H1 (cell line): ENCODE measurements at regions not wholly inside any gene's neighbourhood (a gene's known extent, or its start where the extent isn't known, plus 50 kb on each side); places are given as distances from the start of the nearest gene placed in this dataset.

ENCODE experiments used
- CTCF ChIA-PET: fragments of 300-600 bp; sonication (Branson Sonifier 250); formaldehyde crosslinking; loops from one replicate; lab custom pipeline; 2021; ENCODE audit not compliant: partially characterized antibody; lab: Charles Lee
- POLR2A ChIA-PET: fragments of 300-600 bp; sonication (Branson Sonifier 250); formaldehyde crosslinking; loops from one replicate; lab custom pipeline; 2021; ENCODE audit warnings: inconsistent platforms; ENCODE audit not compliant: partially characterized antibody; lab: Charles Lee
- DNase-seq, 2 experiments: peaks; one replicate each; pipeline versions ENCODE4 v3.0.0 to v3.0.0-alpha.2; 2010 to 2022; ENCODE audit warnings: low spot score in 2 of 2, low read depth in 1 of 2, mixed read lengths in 1 of 2
- FAIRE-seq: peaks from 2 replicates; lab custom pipeline; 2011; peaks lifted over from hg19 to GRCh38; lab: Jason Lieb, UNC
- H2AFZ ChIP-seq: 2 replicates; pipeline ENCODE4 v1.8.1; 2012; ENCODE audit warnings: low read length, inconsistent platforms
- H2AK5ac ChIP-seq: 2 replicates; pipeline ENCODE4 v1.6.1; 2013; ENCODE audit warnings: low read depth, low read length
- H2BK120ac ChIP-seq: replicated peaks from 2 replicates; pipeline ENCODE3; 2013; ENCODE audit warnings: low read depth, low read length, inconsistent platforms
- H2BK12ac ChIP-seq: 2 replicates; pipeline ENCODE4 v1.6.1; 2013; ENCODE audit warnings: low read depth, low read length
- H2BK15ac ChIP-seq: 2 replicates; pipeline ENCODE4 v1.6.1; 2013; ENCODE audit warnings: low read length
- H2BK20ac ChIP-seq: 2 replicates; pipeline ENCODE4 v1.6.1; 2013; ENCODE audit warnings: low read length
- H2BK5ac ChIP-seq: 2 replicates; pipeline ENCODE4 v1.6.1; 2013; ENCODE audit warnings: low read depth, low read length
- H3K14ac ChIP-seq: 2 replicates; pipeline ENCODE4 v1.6.1; 2013; ENCODE audit warnings: inconsistent platforms; ENCODE audit not compliant: insufficient read length
- H3K18ac ChIP-seq: 2 replicates; pipeline ENCODE4 v1.6.1; 2013; ENCODE audit warnings: low read length; ENCODE audit errors: extremely low read depth
- H3K23ac ChIP-seq: 2 replicates; pipeline ENCODE4 v1.6.1; 2013; ENCODE audit warnings: inconsistent platforms; ENCODE audit not compliant: insufficient read length
- H3K23me2 ChIP-seq: 2 replicates; pipeline ENCODE4 v1.6.1; 2013; ENCODE audit warnings: low read depth, low read length
- H3K27ac ChIP-seq: 2 replicates; pipeline ENCODE4 v1.6.1; 2011; ENCODE audit warnings: low read depth, low read length, inconsistent platforms
- H3K27me3 ChIP-seq, 4 experiments: replicated peaks in 1 of 4; 1 replicate in 1 of 4; 2 replicates in 3 of 4; pipeline versions ENCODE4 v1.6.1 to v1.8.1; 2011 to 2013; ENCODE audit warnings: low read length in 3 of 4, mild to moderate bottlenecking in 3 of 4, inconsistent platforms in 2 of 4, mixed read lengths in 2 of 4, moderate library complexity in 1 of 4; ENCODE audit not compliant: control insufficient read depth in 3 of 4, insufficient read depth in 3 of 4; ENCODE audit errors: extremely low read depth in 1 of 4
- H3K36me3 ChIP-seq, 4 experiments: 2 replicates each; pipeline versions ENCODE4 v1.6.1 to v1.8.1; 2011 to 2013; ENCODE audit warnings: mild to moderate bottlenecking in 4 of 4, low read length in 3 of 4, moderate library complexity in 2 of 4, control low read depth in 1 of 4, inconsistent platforms in 1 of 4; ENCODE audit not compliant: insufficient read depth in 4 of 4, control insufficient read depth in 2 of 4
- H3K4ac ChIP-seq: replicated peaks from 2 replicates; pipeline ENCODE3; 2013; ENCODE audit warnings: low read length, low read depth, mixed read lengths, inconsistent platforms; ENCODE audit not compliant: insufficient read length
- H3K4me1 ChIP-seq, 4 experiments: replicated peaks in 1 of 4; 1 replicate in 1 of 4; 2 replicates in 3 of 4; pipeline versions ENCODE4 v1.6.1 to v1.8.1; 2011 to 2013; ENCODE audit warnings: low read length in 3 of 4, inconsistent platforms in 2 of 4, mixed read lengths in 1 of 4; ENCODE audit not compliant: insufficient read depth in 4 of 4, control insufficient read depth in 3 of 4
- H3K4me2 ChIP-seq, 2 experiments: 2 replicates each; pipeline versions ENCODE4 v1.6.1 to v1.8.1; 2011 to 2013; ENCODE audit warnings: low read depth in 2 of 2, low read length in 2 of 2, control low read depth in 1 of 2, inconsistent platforms in 1 of 2, mild to moderate bottlenecking in 1 of 2; ENCODE audit not compliant: insufficient read depth in 1 of 2
- H3K4me3 ChIP-seq, 4 experiments: fragments of 200-600, 300-600 bp in 1 of 4; sonication (generic), shearing (Covaris generic), sonication (Bioruptor Twin) in 1 of 4; 2 replicates each; pipeline versions ENCODE4 v1.5.1 to v1.8.1; 2011 to 2016; ENCODE audit warnings: low read length in 4 of 4, low read depth in 3 of 4, control low read depth in 2 of 4, inconsistent platforms in 2 of 4, mild to moderate bottlenecking in 2 of 4, mixed read lengths in 1 of 4, moderate library complexity in 1 of 4; ENCODE audit not compliant: insufficient read depth in 2 of 4; ENCODE audit errors: extremely low read depth in 1 of 4
- H3K56ac ChIP-seq: replicated peaks from 2 replicates; pipeline ENCODE3; 2013; ENCODE audit warnings: low read depth, mild to moderate bottlenecking, mixed read lengths, low read length, inconsistent platforms; ENCODE audit not compliant: insufficient read length
- H3K79me1 ChIP-seq: 2 replicates; pipeline ENCODE4 v1.6.1; 2013; ENCODE audit warnings: low read depth, low read length, control low read depth
- H3K79me2 ChIP-seq, 2 experiments: 2 replicates each; pipeline versions ENCODE4 v1.6.1 to v1.8.1; 2012 to 2013; ENCODE audit warnings: low read length in 2 of 2, mild to moderate bottlenecking in 2 of 2, inconsistent platforms in 1 of 2; ENCODE audit not compliant: insufficient read depth in 2 of 2, control insufficient read depth in 1 of 2
- H3K9ac ChIP-seq, 4 experiments: replicated peaks in 1 of 4; 1 replicate in 1 of 4; 2 replicates in 3 of 4; pipeline versions ENCODE4 v1.6.1 to v1.8.1; 2011 to 2013; ENCODE audit warnings: low read depth in 3 of 4, low read length in 3 of 4, control low read depth in 2 of 4, mild to moderate bottlenecking in 2 of 4, moderate library complexity in 2 of 4, inconsistent platforms in 1 of 4; ENCODE audit errors: extremely low read depth in 1 of 4
- H3K9me3 ChIP-seq, 2 experiments: 2 replicates each; pipeline versions ENCODE4 v1.6.1 to v1.8.1; 2012 to 2013; ENCODE audit warnings: mild to moderate bottlenecking in 2 of 2, moderate library complexity in 2 of 2, control low read depth in 1 of 2, inconsistent platforms in 1 of 2, low read depth in 1 of 2, low read length in 1 of 2, mixed read lengths in 1 of 2; ENCODE audit not compliant: insufficient read depth in 2 of 2
- H4K20me1 ChIP-seq, 2 experiments: replicated peaks in 1 of 2; 2 replicates each; pipeline versions ENCODE3 to v1.8.1; 2011 to 2013; ENCODE audit warnings: inconsistent platforms in 2 of 2, low read length in 2 of 2, mild to moderate bottlenecking in 1 of 2; ENCODE audit not compliant: insufficient read depth in 2 of 2, control insufficient read depth in 1 of 2
- H4K5ac ChIP-seq: 2 replicates; pipeline ENCODE4 v1.6.1; 2013; ENCODE audit warnings: low read length, low read depth, mixed read lengths, inconsistent platforms; ENCODE audit not compliant: insufficient read length
- H4K8ac ChIP-seq: 2 replicates; pipeline ENCODE4 v1.8.0; 2013; ENCODE audit warnings: mild to moderate bottlenecking, moderate library complexity, low read length, inconsistent platforms; ENCODE audit not compliant: insufficient read depth; ENCODE audit errors: extremely low read depth
- H4K91ac ChIP-seq: replicated peaks from 2 replicates; pipeline ENCODE3; 2013; ENCODE audit warnings: low read length, mixed read lengths, inconsistent platforms; ENCODE audit not compliant: insufficient read length
- BACH1 ChIP-seq: IDR thresholded peaks from 2 replicates; pipeline ENCODE4 v1.6.1; 2012; ENCODE audit warnings: low read length, improper control_type of control experiment
- BRCA1 ChIP-seq: IDR thresholded peaks from 2 replicates; pipeline ENCODE4 v1.6.1; 2012; ENCODE audit warnings: low read depth, low read length, improper control_type of control experiment
- JUN ChIP-seq: IDR thresholded peaks from 2 replicates; pipeline ENCODE4 v1.6.1; 2011; ENCODE audit warnings: low read depth, mild to moderate bottlenecking, improper control_type of control experiment, low read length
- SUZ12 ChIP-seq: fragments of 200-600 bp; sonication (generic); IDR thresholded peaks from 2 replicates; pipeline ENCODE4 v1.6.1; 2012; ENCODE audit warnings: mild to moderate bottlenecking, inconsistent platforms, low read length, moderate library complexity, mixed read lengths
- WGBS, 2 experiments: shearing (Covaris generic) in 1 of 2; methylation state at CpG; one replicate each; pipeline versions ENCODE4 v1.1.6 to v1.1.7; 2013 to 2015; ENCODE audit warnings: low lambda C conversion rate in 2 of 2, mixed read lengths in 2 of 2, inconsistent platforms in 1 of 2, low coverage in 1 of 2, missing lambda C conversion rate in 1 of 2; ENCODE audit not compliant: insufficient replicate concordance in 2 of 2, insufficient coverage in 1 of 2, insufficient read length in 1 of 2; ENCODE audit errors: extremely low coverage in 1 of 2, missing lambda C conversion rate in 1 of 2; 5-methylcytosine and 5-hydroxymethylcytosine counted together

- Histone ChIP-seq H2BK12ac (no peak overlapping the region), H3K23me2 (no peaks in the 10 kb centered on the region), H2AK5ac (no peak overlapping the region), H4K20me1 (no peaks in the 10 kb centered on the region), H4K5ac (no peak overlapping the region), H2BK15ac (no peak overlapping the region), H2BK5ac (no peak overlapping the region), H3K27me3 (no peaks in the 10 kb centered on the region), H3K18ac (no peak overlapping the region), H3K4me1 (no peaks in the 10 kb centered on the region), H2AFZ (no peak overlapping the region), H3K4me2 (no peak overlapping the region), H3K27ac (no peak overlapping the region), H3K23ac (no peak overlapping the region), H3K9ac (no peak overlapping the region), H3K36me3 (no peaks in the 10 kb centered on the region), H3K56ac (no peak overlapping the region), H3K4me3 (no peak overlapping the region), H3K79me1 (no peaks in the 10 kb centered on the region), H3K14ac (no peak overlapping the region), H3K79me2 (no peaks in the 10 kb centered on the region), H2BK20ac (no peak overlapping the region), H4K91ac (no peak overlapping the region), H4K8ac (no peak overlapping the region), H2BK120ac (no peak overlapping the region), H3K9me3 (no peaks in the 10 kb centered on the region), H3K4ac (no peak overlapping the region)
- DNase-seq (no peak), FAIRE-seq (no peak)
- POLR2A ChIA-PET = interaction anchor here (0.6 to 0.7 kb wide), 2 partner anchors 224 to 1656 kb away, joined by 3 to 6 read pairs; no protein-coding TSS in a partner anchor
- TF ChIP-seq BRCA1 (no peak), SUZ12 (no peak), JUN (no peak), BACH1 (no peak)
- CTCF ChIA-PET = interaction anchor here (1.1 to 2.7 kb wide), 7 partner anchors 10 to 234 kb away, joined by 3 to 14 read pairs (median 7); no protein-coding TSS in a partner anchor
- WGBS, 2 experiments = 88% methylated on average over 3 of the region's 3 CpGs; no CpG with 5 or more reads in 1 of the 2 experiments
Measured at GRCh38 chr14:28373721-28374120, 392.9 kb upstream of the FOXG1 start.
